ENCODE measurements at regions not wholly inside any gene's neighbourhood (a gene's known extent, or its start where the extent isn't known, plus 50 kb on each side); places are given as distances from the start of the nearest gene placed in this dataset.

GRCh38 chr18:56337507-56337906 is 300.9 kb downstream of the TXNL1 start:
- CTCF ChIA-PET, result no interaction called here
- Mint-ChIP-seq H3K27me3 (ENCODE audit: low read depth) (peaks cover 4% of the 10 kb centered on the region), H3K9me3 (no peaks in the 10 kb centered on the region), H3K4me3 (no peak overlapping the region), H3K4me1 (ENCODE audit: low read depth) (no peaks in the 10 kb centered on the region), H3K27ac (no peak overlapping the region), H3K36me3 (ENCODE audit: low read depth) (no peaks in the 10 kb centered on the region)
- no peak for DNase-seq
- intact Hi-C loops (cut with micrococcal nuclease), result no loop called here

DNA sequence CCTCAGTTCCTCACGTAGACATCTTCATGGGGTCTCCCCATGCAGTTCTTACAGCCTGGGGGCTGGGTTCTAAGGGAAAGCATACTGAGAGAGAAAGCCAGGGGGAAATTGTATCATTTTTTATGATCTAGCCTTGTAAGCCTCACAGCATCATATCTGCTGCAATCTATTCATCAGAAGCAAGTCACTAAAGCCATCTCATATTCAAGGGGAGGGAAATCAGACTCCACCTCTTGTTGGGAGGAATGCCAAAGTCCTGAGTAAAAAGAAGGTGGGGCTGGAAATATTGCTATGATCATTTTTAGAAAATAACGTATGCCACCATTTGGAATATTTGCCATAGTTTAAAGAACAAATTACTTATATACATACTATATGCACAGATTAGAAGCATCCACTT is 304.6 kb downstream of the TXNL1 start:
- Mint-ChIP-seq H3K27me3 (ENCODE audit: low read depth) (peaks cover 1% of the 10 kb centered on the region), H3K27ac (no peak overlapping the region), H3K36me3 (ENCODE audit: low read depth) (no peaks in the 10 kb centered on the region), H3K4me3 (no peak overlapping the region), H3K9me3 (no peaks in the 10 kb centered on the region), H3K4me1 (ENCODE audit: low read depth) (no peaks in the 10 kb centered on the region)
- DNase-seq, result no peak
- intact Hi-C loops (cut with micrococcal nuclease), result no loop called here
- CTCF ChIA-PET, result no interaction called here

GRCh38 chr18:56333146-56333545 is 305.2 kb downstream of the TXNL1 start:
- no peak for DNase-seq
- CTCF ChIA-PET, result no interaction called here
- no peak overlapping the region for H3K27ac Mint-ChIP-seq
- no peaks in the 10 kb centered on the region for H3K36me3 Mint-ChIP-seq (ENCODE audit: low read depth)
- intact Hi-C loops (cut with micrococcal nuclease), result no loop called here
- no peaks in the 10 kb centered on the region for H3K9me3 Mint-ChIP-seq
- no peak overlapping the region for H3K4me3 Mint-ChIP-seq
- no peaks in the 10 kb centered on the region for H3K4me1 Mint-ChIP-seq (ENCODE audit: low read depth)
- H3K27me3 Mint-ChIP-seq (ENCODE audit: low read depth), result no peaks in the 10 kb centered on the region

DNA sequence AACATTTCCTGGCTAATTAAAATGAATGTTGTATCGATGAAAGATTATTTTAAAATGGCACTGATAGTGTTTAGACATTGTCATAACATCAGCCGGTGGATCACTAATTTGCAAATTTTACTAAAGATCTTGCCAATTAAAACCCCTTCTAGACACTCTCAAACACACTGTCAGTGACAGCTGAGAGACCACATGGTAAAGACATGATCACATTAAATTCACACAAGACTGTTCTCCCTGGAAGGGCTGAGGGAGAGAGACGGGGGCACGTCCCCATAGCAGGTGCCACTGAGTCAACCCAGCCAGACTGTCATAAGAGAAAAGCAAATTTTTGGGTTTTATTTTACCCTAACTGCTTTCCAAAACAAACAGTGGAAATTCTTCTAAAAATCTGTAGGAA is 306.0 kb downstream of the TXNL1 start:
- H3K9me3 Mint-ChIP-seq, result no peaks in the 10 kb centered on the region
- H3K27me3 Mint-ChIP-seq (ENCODE audit: low read depth), result no peaks in the 10 kb centered on the region
- CTCF ChIA-PET, result no interaction called here
- intact Hi-C loops (cut with micrococcal nuclease), result no loop called here
- H3K36me3 Mint-ChIP-seq (ENCODE audit: low read depth), result no peaks in the 10 kb centered on the region
- H3K4me1 Mint-ChIP-seq (ENCODE audit: low read depth), result no peaks in the 10 kb centered on the region
- H3K27ac Mint-ChIP-seq, result no peak overlapping the region
- H3K4me3 Mint-ChIP-seq, result no peak overlapping the region
- DNase-seq, result no peak

DNA sequence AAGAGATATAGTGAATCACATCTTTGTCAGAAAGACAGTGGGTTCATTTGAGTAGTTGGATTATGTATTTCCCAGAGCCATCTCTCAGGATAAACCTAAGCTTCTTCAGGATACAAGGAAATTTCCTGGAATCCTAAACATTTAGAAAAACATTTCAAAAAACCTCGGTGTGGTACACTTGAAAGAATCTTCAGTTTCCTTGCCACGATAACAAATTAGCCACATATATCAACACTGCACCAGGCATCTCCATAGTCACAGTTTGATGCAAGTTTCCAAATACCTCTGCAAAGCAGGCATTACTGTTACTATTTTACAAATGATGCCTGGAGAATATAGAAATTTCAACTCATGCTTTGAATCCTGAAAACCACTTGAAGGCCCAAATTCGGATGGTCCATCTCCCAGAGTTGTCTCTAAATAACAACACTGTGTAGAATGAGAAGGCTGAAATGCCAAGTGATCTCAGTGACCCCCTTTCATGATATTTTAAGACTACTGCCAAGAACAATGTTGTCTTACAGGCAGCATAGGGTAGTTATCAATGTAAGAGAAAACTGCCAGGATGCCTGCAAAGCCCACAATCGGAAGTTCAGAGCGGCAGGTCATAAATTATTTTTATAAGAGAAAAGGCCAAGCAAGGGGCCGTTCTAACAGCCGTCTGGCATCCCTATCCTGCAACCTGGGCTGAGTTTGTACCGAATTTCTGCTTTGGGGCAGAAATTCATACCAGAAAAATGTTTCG is 307.9 kb downstream of the TXNL1 start:
- no peak overlapping the region for H3K27ac Mint-ChIP-seq
- H3K27me3 Mint-ChIP-seq (ENCODE audit: low read depth), result no peaks in the 10 kb centered on the region
- intact Hi-C loops (cut with micrococcal nuclease), result no loop called here
- H3K9me3 Mint-ChIP-seq, result no peaks in the 10 kb centered on the region
- no peaks in the 10 kb centered on the region for H3K4me1 Mint-ChIP-seq (ENCODE audit: low read depth)
- no peaks in the 10 kb centered on the region for H3K36me3 Mint-ChIP-seq (ENCODE audit: low read depth)
- CTCF ChIA-PET, result no interaction called here
- no peak overlapping the region for H3K4me3 Mint-ChIP-seq
- no peak for DNase-seq

- DNase-seq, result no peak
- Mint-ChIP-seq H3K27me3 (ENCODE audit: low read depth) (no peaks in the 10 kb centered on the region), H3K4me1 (ENCODE audit: low read depth) (no peaks in the 10 kb centered on the region), H3K36me3 (ENCODE audit: low read depth) (no peaks in the 10 kb centered on the region), H3K27ac (no peak overlapping the region), H3K9me3 (no peaks in the 10 kb centered on the region), H3K4me3 (no peak overlapping the region)
- intact Hi-C loops (cut with micrococcal nuclease), result no loop called here
- CTCF ChIA-PET, result no interaction called here
Observed at GRCh38 chr18:56329536-56329935, 308.9 kb downstream of the TXNL1 start.

GRCh38 chr18:56327191-56327885 is 311.1 kb downstream of the TXNL1 start:
- intact Hi-C loops (cut with micrococcal nuclease), result no loop called here
- Mint-ChIP-seq H3K4me3 (no peak overlapping the region), H3K27me3 (ENCODE audit: low read depth) (no peaks in the 10 kb centered on the region), H3K27ac (no peak overlapping the region), H3K36me3 (ENCODE audit: low read depth) (no peaks in the 10 kb centered on the region), H3K9me3 (no peaks in the 10 kb centered on the region), H3K4me1 (ENCODE audit: low read depth) (no peaks in the 10 kb centered on the region)
- CTCF ChIA-PET, result no interaction called here
- no peak for DNase-seq

DNA sequence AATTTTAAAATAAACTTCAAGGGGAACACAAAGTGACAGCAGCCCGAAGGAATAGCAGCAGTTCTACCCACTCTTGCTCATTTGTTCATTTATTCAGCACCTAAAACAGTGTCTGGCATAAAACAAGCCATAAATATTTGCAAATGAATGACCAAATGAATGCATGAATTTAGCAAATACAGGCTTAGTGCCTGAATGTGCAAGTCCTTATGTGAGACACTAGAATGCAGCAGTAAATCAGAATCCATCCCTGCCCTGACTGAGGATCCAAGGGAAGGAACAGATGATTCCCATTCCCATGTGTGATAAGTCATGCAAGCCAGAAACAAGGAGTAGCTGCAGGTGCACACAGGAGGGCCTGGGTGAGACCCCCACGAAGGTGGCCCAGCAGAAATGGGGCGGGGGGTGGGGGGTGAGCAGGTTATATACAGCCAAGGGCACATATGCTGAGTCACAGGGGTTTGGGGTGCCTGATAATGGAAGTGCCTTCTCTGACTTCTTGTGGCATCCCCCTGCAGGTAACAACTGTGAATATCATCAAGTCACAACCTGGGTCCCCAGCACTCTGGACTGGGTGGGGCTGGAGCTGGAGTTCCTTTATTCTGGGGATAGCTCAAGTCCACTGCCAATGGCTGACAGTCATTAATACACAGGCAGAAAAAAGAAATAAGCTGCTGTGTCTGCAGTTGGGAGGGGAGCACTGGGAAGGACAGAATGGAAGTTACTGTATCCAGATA is 311.9 kb downstream of the TXNL1 start:
- CTCF ChIA-PET, result no interaction called here
- no peaks in the 10 kb centered on the region for H3K27me3 Mint-ChIP-seq (ENCODE audit: low read depth)
- intact Hi-C loops (cut with micrococcal nuclease), result no loop called here
- DNase-seq, result no peak
- H3K9me3 Mint-ChIP-seq, result no peaks in the 10 kb centered on the region
- H3K4me1 Mint-ChIP-seq (ENCODE audit: low read depth), result no peaks in the 10 kb centered on the region
- no peaks in the 10 kb centered on the region for H3K36me3 Mint-ChIP-seq (ENCODE audit: low read depth)
- no peak overlapping the region for H3K27ac Mint-ChIP-seq
- H3K4me3 Mint-ChIP-seq, result no peak overlapping the region

DNA sequence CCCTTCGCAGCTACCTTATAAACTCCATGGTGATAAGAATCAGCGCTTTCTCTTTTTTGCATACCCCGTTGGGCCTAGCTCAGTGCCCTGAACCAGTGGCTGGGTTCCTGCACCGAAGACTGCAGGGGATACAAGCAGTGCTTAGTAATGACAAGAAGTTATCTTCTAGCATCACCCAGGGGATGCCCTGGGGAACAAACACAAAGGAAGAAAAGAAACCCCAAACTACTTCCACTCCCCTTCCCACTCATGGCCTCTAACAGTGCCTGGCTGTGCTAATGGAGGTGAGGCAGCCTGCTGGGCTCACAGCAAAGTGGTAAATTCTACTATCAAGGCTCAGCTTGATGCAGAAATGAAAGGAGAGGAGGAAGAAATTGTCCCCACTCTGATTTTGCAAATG is 314.7 kb downstream of the TXNL1 start:
- H3K4me3 Mint-ChIP-seq, result no peak overlapping the region
- H3K9me3 Mint-ChIP-seq, result no peaks in the 10 kb centered on the region
- H3K36me3 Mint-ChIP-seq (ENCODE audit: low read depth), result no peaks in the 10 kb centered on the region
- intact Hi-C loops (cut with micrococcal nuclease), result no loop called here
- H3K4me1 Mint-ChIP-seq (ENCODE audit: low read depth), result no peaks in the 10 kb centered on the region
- CTCF ChIA-PET, result no interaction called here
- no peaks in the 10 kb centered on the region for H3K27me3 Mint-ChIP-seq (ENCODE audit: low read depth)
- DNase-seq, result no peak
- no peak overlapping the region for H3K27ac Mint-ChIP-seq

DNA sequence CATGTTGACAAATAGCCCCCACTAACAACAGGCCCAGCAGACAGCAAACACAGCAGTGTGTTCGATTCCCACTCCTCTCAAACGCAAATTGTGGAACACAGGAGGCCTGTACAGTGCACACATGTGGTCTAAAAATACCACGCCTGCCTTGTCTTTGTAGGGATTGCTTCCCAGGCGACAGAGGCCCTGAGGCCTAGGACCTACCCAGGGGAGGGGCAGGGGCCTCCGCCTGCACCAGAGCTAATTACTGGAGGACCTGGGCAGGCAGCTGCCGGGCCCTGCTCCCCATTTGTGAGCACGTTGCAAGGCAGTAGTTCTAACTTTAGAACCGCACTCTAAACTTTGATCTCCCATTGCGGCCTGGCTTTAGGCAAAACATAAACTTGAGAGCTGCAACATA is 316.0 kb downstream of the TXNL1 start:
- Mint-ChIP-seq H3K36me3 (ENCODE audit: low read depth) (no peaks in the 10 kb centered on the region), H3K27ac (no peak overlapping the region), H3K9me3 (no peaks in the 10 kb centered on the region), H3K4me1 (ENCODE audit: low read depth) (no peaks in the 10 kb centered on the region), H3K27me3 (ENCODE audit: low read depth) (no peaks in the 10 kb centered on the region), H3K4me3 (no peak overlapping the region)
- intact Hi-C loops (cut with micrococcal nuclease), result no loop called here
- CTCF ChIA-PET, result no interaction called here
- no peak for DNase-seq

GRCh38 chr18:56321470-56321869 is 316.9 kb downstream of the TXNL1 start:
- Mint-ChIP-seq H3K27ac (no peak overlapping the region), H3K4me3 (no peak overlapping the region), H3K27me3 (ENCODE audit: low read depth) (no peaks in the 10 kb centered on the region), H3K36me3 (ENCODE audit: low read depth) (no peaks in the 10 kb centered on the region), H3K4me1 (ENCODE audit: low read depth) (no peaks in the 10 kb centered on the region), H3K9me3 (no peaks in the 10 kb centered on the region)
- no peak for DNase-seq
- CTCF ChIA-PET, result interaction anchor here (0.6 kb wide), 1 partner anchor 256 kb away, joined by 3 read pairs; no protein-coding TSS in a partner anchor
- intact Hi-C loops (cut with micrococcal nuclease), result no loop called here

- H3K36me3 Mint-ChIP-seq (ENCODE audit: low read depth), result no peaks in the 10 kb centered on the region
- no peak for DNase-seq
- H3K9me3 Mint-ChIP-seq, result no peaks in the 10 kb centered on the region
- H3K4me3 Mint-ChIP-seq, result no peak overlapping the region
- H3K4me1 Mint-ChIP-seq (ENCODE audit: low read depth), result no peaks in the 10 kb centered on the region
- no peak overlapping the region for H3K27ac Mint-ChIP-seq
- intact Hi-C loops (cut with micrococcal nuclease), result no loop called here
- no peaks in the 10 kb centered on the region for H3K27me3 Mint-ChIP-seq (ENCODE audit: low read depth)
- CTCF ChIA-PET, result no interaction called here
Observed at GRCh38 chr18:56319953-56320352, 318.4 kb downstream of the TXNL1 start.

DNA sequence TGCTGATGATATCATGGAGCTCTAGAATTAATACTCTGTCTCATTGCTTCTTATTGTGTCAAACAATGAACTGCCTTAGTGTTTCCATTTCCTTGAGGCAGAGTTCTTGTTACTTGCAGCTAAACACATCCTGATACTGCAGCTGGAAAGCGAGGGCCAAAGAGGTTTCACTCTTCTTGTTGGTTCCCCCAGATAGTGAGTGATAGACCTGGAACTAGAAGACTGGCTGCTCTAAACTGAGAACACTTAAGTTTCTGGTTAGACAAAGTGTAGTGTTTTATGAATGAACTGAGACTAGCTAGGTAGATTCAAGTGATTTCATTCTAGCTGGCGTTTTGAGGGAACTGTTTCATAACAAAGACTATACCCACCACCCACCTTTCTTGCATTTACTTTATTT is 321.7 kb downstream of the TXNL1 start:
- Mint-ChIP-seq H3K4me3 (no peak overlapping the region), H3K27me3 (ENCODE audit: low read depth) (no peaks in the 10 kb centered on the region), H3K36me3 (ENCODE audit: low read depth) (no peaks in the 10 kb centered on the region), H3K4me1 (ENCODE audit: low read depth) (no peaks in the 10 kb centered on the region), H3K27ac (no peak overlapping the region), H3K9me3 (no peaks in the 10 kb centered on the region)
- DNase-seq, result no peak
- intact Hi-C loops (cut with micrococcal nuclease), result no loop called here
- CTCF ChIA-PET, result no interaction called here
